Colonic mucosa (tissue), 4 donors: ENCODE measurements at regions not wholly inside any gene's neighbourhood (a gene's known extent, or its start where the extent isn't known, plus 50 kb on each side); places are given as distances from the start of the nearest gene placed in this dataset.
A peak's percentile ranks its signal among the peaks of the same experiment; 100 is the strongest.

Experiments used
- DNase-seq: peaks from one replicate; pipeline ENCODE4 v3.0.0-alpha.2; 2020
- H3K27ac ChIP-seq: fragments of 200-600 bp; one replicate; pipeline ENCODE4 v1.8.0; 2021
- H3K27me3 ChIP-seq: fragments of 200-600 bp; one replicate; pipeline ENCODE4 v1.8.0; 2021
- H3K36me3 ChIP-seq: fragments of 200-600 bp; one replicate; pipeline ENCODE4 v1.8.0; 2021
- H3K4me1 ChIP-seq: fragments of 200-600 bp; one replicate; pipeline ENCODE4 v1.8.0; 2021; ENCODE audit warnings: mild to moderate bottlenecking
- H3K4me3 ChIP-seq: fragments of 200-600 bp; one replicate; pipeline ENCODE4 v1.8.0; 2021
- H3K9ac ChIP-seq, 2 donors: one replicate each; pipeline ENCODE4 v1.7.0; 2013; ENCODE audit warnings: control low read depth in 2 of 2, low read depth in 2 of 2, low read length in 2 of 2
- H3K9me3 ChIP-seq: fragments of 200-600 bp; one replicate; pipeline ENCODE4 v1.8.0; 2021
- intact Hi-C: fragments of 100-400 bp; cut with DNase I; formaldehyde crosslinking; loops from one replicate; pipeline ENCODE4 v1.14.1; 2022
- TF ChIP-seq, protein P1 (sequence below): fragments of 200-600 bp; IDR thresholded peaks from one replicate; pipeline ENCODE4 v1.8.0; 2022; ENCODE audit warnings: antibody characterized with exemption, mild to moderate bottlenecking
- donor health status: healthy.
- donor health status: DM: no; HTN: no; CAD: no.
- donor health status: DM: no; HTN: no; CAD: no.

- H3K27me3 ChIP-seq: no peaks in the 10 kb centered on the region
- H3K9ac ChIP-seq: no peak overlapping the region
- H3K36me3 ChIP-seq: no peaks in the 10 kb centered on the region
- DNase-seq: no peak
- intact Hi-C loops: no loop called here
- H3K9me3 ChIP-seq: no peaks in the 10 kb centered on the region
- H3K4me3 ChIP-seq: no peak overlapping the region
- H3K4me1 ChIP-seq: no peaks in the 10 kb centered on the region
- TF ChIP-seq, protein P1, sequence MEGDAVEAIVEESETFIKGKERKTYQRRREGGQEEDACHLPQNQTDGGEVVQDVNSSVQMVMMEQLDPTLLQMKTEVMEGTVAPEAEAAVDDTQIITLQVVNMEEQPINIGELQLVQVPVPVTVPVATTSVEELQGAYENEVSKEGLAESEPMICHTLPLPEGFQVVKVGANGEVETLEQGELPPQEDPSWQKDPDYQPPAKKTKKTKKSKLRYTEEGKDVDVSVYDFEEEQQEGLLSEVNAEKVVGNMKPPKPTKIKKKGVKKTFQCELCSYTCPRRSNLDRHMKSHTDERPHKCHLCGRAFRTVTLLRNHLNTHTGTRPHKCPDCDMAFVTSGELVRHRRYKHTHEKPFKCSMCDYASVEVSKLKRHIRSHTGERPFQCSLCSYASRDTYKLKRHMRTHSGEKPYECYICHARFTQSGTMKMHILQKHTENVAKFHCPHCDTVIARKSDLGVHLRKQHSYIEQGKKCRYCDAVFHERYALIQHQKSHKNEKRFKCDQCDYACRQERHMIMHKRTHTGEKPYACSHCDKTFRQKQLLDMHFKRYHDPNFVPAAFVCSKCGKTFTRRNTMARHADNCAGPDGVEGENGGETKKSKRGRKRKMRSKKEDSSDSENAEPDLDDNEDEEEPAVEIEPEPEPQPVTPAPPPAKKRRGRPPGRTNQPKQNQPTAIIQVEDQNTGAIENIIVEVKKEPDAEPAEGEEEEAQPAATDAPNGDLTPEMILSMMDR: peak; percentile 30
- no peak overlapping the region for H3K27ac ChIP-seq
Measured at GRCh38 chr3:148459931-148460513, 237.7 kb upstream of the AGTR1 start.

DNA sequence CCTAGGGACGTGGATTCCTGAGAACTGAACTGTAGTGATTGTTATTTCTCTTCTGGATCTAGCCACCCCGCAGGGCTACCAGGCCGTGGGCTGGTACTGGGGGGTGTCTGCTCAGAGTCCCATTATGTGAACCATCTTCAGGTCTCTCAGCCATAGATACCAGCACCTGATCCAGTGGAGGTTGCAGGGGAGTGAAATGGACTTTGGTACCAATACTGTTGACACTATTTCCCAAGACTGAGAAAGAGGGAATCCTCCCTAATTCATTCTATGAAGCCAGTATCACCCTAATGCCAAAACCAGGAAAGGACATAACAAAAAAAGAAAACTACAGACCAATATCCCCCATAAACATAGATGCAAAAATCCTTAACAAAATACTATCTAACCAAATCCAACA lies 237.0 kb upstream of the AGTR1 start:
- intact Hi-C loops: no loop called here
- no peak for DNase-seq

DNA sequence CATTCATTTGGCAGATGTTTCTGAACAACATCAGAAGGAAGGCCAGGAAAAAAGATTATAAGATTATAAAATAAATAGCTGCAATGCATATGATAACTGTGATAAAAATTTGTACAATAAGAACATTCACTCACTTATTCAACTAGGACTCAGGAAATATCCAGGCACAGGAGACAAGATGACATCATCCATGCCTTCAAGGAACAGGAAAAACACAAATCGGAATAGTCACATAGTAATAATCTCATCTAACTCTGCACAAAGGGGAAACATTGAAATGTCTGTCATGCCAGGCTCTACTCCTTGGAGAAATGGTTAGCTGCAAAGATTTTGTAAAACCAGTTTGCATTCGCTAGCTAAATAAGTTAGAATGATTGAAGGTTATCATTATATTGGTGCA lies 233.5 kb upstream of the AGTR1 start:
- H3K36me3 ChIP-seq: no peaks in the 10 kb centered on the region
- H3K27me3 ChIP-seq: no peaks in the 10 kb centered on the region
- intact Hi-C loops: no loop called here
- H3K4me1 ChIP-seq: no peaks in the 10 kb centered on the region
- no peak for DNase-seq
- no peak overlapping the region for H3K27ac ChIP-seq
- H3K9me3 ChIP-seq: no peaks in the 10 kb centered on the region
- H3K4me3 ChIP-seq: no peak overlapping the region
- TF ChIP-seq, protein P1: no peak
- no peak overlapping the region for H3K9ac ChIP-seq

More for the DNA sequence above, 237.0 kb upstream of the AGTR1 start:
- no peaks in the 10 kb centered on the region for H3K9me3 ChIP-seq
- no peaks in the 10 kb centered on the region for H3K36me3 ChIP-seq
- no peaks in the 10 kb centered on the region for H3K4me1 ChIP-seq
- TF ChIP-seq, protein P1: no peak
- H3K9ac ChIP-seq: no peak overlapping the region
- no peak overlapping the region for H3K4me3 ChIP-seq
- H3K27ac ChIP-seq: no peak overlapping the region
- H3K27me3 ChIP-seq: no peaks in the 10 kb centered on the region

DNA sequence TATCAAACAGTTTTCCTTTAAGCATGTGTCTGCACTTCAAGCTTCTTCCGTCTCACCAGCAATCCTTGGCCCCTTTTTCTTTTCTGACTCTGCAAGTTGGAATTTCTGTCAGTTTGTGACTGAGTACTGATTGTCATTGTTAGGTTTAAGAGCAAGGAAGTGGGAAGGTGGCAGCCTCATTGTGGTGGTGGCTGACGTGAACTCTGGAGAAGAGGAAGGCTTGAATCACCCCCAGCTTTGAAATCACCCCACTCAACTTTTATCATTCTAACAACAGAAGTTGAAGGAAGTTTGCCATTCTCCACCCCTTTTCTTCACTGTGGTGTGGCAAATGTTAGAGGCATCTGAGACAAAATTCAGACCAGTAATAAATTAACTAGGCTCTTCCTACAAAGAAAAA lies 231.6 kb upstream of the AGTR1 start:
- intact Hi-C loops: no loop called here
- TF ChIP-seq, protein P1: no peak
- no peak overlapping the region for H3K9ac ChIP-seq
- H3K4me3 ChIP-seq: no peak overlapping the region
- H3K36me3 ChIP-seq: no peaks in the 10 kb centered on the region
- DNase-seq: no peak
- no peaks in the 10 kb centered on the region for H3K4me1 ChIP-seq
- H3K9me3 ChIP-seq: no peaks in the 10 kb centered on the region
- no peak overlapping the region for H3K27ac ChIP-seq
- H3K27me3 ChIP-seq: no peaks in the 10 kb centered on the region

GRCh38 chr3:148466980-148467740 lies 230.5 kb upstream of the AGTR1 start:
- Histone ChIP-seq H3K36me3 (no peaks in the 10 kb centered on the region), H3K9me3 (no peaks in the 10 kb centered on the region), H3K4me3 (no peak overlapping the region), H3K4me1 (no peaks in the 10 kb centered on the region), H3K27me3 (no peaks in the 10 kb centered on the region), H3K27ac (no peak overlapping the region), H3K9ac (no peak overlapping the region)
- intact Hi-C loops: no loop called here
- TF ChIP-seq, protein P1: no peak
- DNase-seq: no peak
